Coronary artery (tissue), 2 donors: ENCODE measurements at regions not wholly inside any gene's neighbourhood (a gene's known extent, or its start where the extent isn't known, plus 50 kb on each side); places are given as distances from the start of the nearest gene placed in this dataset.
"Not testable (repeated sequence)": the region's sequence is repeated elsewhere in the genome, so short reads cannot be mapped to it uniquely, and the experiment has no call there.

Experiments used
- DNase-seq: peaks from one replicate; pipeline ENCODE4 v3.0.0-alpha.2; 2017; ENCODE audit warnings: low spot score
- H3K27ac ChIP-seq, 2 donors: fragments of 200-600 bp; sonication (generic); one replicate each; pipeline ENCODE4 v1.5.1; 2016 to 2019
- H3K4me3 ChIP-seq: fragments of 200-600 bp; sonication (generic); 2 replicates; pipeline ENCODE4 v1.5.1; 2016; ENCODE audit warnings: mild to moderate bottlenecking, moderate library complexity
- CTCF ChIP-seq: fragments of 200-600 bp; sonication (generic); IDR thresholded peaks from one replicate; pipeline ENCODE4 v1.5.1; 2019; ENCODE audit warnings: antibody characterized with exemption

DNA sequence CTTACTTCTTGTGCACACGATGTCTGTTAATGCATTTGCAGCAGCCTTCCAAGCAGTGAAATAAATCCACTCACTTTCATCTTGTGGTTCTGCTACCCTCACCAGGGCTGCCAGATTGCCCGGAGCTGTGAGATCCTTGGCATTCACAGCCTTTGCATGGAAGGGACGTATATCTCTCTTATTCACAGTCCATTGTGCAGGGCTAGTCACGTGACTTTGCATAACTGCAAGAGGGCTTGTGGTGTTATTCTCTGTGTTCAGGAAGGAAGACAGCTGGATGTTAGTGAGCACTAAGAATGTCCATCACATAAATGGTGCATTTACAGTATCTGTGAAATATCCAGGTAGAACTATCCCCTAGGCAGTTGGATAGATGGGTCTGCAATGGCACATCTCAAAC lies 96.5 kb upstream of the BEND4 start:
- Histone ChIP-seq H3K4me3 (no peak overlapping the region), H3K27ac (no peak overlapping the region)
- DNase-seq: no peak
- no peak for TF ChIP-seq CTCF

- no peak for DNase-seq
- Histone ChIP-seq H3K27ac (no peak overlapping the region), H3K4me3 (no peak overlapping the region)
- TF ChIP-seq CTCF: no peak
These were observed 99.9 kb upstream of the BEND4 start for GRCh38 chr4:42252315-42252714.

DNA sequence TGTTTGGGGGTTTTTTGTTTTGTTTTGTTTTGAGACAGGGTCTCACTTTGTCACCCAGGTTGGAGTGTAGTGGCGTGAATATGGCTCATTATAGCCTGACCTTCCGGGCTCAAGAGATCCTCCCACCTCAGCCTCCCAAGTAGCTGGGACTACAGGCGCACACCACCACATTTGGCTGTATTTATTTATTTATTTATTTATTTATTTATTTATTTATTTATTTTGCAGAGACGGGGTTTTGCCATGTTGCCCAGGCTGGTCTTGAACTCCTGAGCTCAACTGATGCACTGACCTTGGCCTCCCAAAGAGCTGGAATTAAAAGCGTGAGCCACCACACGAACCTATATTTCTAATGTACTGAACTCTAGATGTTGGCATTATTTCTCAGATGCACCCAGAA lies 105.2 kb upstream of the BEND4 start:
- H3K4me3 ChIP-seq, H3K27ac ChIP-seq, DNase-seq: not testable (repeated sequence)

DNA sequence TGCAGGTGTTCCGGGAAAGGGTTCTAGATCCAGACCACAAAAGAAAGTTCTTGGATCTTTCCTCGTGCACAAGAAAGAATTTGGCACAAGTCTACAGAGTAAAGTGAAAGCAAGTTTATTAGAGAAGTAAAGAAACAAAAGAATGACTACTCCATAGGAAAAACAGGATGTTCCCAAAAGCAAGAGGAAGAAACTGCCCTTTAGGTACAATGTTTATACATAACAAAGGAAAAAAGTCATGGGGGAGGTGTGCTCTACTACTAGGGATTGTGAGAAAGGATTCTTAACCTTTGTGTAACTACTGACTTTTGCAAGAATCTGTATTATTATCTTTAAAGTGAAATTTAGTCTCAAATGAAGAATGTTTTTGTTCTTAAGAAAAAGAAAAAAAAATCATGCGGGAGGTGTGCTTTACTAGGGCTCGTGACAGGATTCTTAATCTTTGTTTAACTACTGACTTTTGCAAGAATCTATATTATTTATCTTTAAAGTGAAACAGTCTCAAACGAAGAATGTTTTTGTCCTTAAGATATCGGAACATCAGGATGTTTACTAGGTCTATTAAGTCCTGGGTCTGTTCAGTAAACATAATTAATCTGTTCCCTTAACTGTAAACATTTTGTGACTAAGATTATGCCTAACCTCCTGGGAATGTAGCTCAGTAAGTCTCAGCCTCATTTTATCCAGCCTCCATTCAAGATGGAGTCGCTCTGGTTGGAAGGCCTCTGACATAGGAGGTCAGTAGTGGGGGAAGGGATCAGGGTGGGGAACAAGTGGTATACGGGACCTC lies 110.4 kb upstream of the BEND4 start:
- Histone ChIP-seq H3K27ac (no peak overlapping the region), H3K4me3 (no peak overlapping the region)
- DNase-seq: no peak
- TF ChIP-seq CTCF: no peak

DNA sequence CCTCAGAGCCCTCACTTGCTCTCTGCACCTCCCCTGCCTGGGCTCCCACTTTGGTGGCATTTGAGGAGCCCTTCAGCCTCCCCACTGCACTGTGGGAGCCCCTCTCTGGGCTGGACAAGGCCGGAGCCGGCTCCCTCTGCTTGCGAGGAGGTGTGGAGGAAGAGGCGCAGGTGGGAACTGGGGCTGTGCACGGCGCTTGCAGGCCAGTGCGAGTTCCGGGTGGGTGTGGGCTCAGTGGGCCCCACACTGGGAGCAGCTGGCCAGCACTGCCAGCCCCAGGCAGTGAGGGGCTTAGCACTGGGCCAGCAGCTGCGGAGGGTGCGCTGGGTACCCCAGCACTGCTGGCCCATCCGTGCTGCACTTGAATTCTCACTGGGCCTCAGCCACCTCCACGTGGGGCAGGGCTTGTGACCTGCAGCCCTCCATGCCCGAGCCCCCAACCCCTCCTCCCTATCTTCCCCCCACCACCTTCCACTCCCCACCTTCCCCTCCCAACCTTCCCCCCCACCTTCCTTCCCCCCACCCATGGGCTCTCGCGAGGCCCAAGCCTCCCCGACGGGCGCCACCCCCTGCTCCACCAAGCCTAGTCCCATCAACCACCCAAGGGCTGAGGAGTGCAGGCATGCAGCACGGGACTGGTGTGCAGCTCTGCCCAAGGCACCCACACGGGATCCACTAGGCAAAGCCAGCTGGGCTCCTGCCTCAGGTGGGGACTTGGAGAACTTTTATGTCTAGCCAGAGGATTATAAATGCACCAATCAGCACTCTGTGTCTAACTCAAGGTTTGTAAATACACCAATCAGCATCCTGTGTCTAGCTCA lies 113.5 kb upstream of the BEND4 start:
- no peak for TF ChIP-seq CTCF
- Histone ChIP-seq H3K4me3 (no peak overlapping the region), H3K27ac (no peak overlapping the region)
- DNase-seq: no peak

DNA sequence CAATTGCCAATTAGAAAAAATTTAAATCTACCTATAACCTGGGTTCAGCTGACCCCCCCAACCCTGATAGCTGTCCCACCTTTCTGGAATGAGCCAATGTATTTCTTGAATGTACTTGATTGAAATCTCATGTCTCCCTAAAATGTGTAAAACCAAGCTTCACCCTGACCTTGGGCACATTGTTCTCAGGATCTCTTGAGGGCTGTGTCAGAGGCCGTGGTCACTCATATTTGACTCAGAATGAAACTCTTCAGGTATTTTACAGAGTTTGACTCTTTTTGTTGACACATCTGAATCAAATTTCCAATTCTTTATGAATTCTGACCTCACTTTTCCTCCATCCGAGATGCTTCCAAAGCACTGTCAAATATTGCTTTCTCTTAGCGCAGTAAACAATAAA lies 115.3 kb upstream of the BEND4 start:
- no peak for DNase-seq
- no peak overlapping the region for H3K4me3 ChIP-seq
- no peak for TF ChIP-seq CTCF
- H3K27ac ChIP-seq: no peak overlapping the region

GRCh38 chr4:42268824-42269223 lies 116.4 kb upstream of the BEND4 start:
- no peak for TF ChIP-seq CTCF
- no peak overlapping the region for H3K4me3 ChIP-seq
- DNase-seq: no peak
- no peak overlapping the region for H3K27ac ChIP-seq
